HG02870 (cell line): ENCODE measurements at regions not wholly inside any gene's neighbourhood (a gene's known extent, or its start where the extent isn't known, plus 50 kb on each side); places are given as distances from the start of the nearest gene placed in this dataset.

Source experiments
- ATAC-seq: cut with Tn5 transposase; IDR thresholded peaks from one replicate; pipeline ENCODE4 v1.9.1; 2021; ENCODE audit warnings: mild to moderate bottlenecking, moderate library complexity; ENCODE audit not compliant: unreplicated experiment

DNA sequence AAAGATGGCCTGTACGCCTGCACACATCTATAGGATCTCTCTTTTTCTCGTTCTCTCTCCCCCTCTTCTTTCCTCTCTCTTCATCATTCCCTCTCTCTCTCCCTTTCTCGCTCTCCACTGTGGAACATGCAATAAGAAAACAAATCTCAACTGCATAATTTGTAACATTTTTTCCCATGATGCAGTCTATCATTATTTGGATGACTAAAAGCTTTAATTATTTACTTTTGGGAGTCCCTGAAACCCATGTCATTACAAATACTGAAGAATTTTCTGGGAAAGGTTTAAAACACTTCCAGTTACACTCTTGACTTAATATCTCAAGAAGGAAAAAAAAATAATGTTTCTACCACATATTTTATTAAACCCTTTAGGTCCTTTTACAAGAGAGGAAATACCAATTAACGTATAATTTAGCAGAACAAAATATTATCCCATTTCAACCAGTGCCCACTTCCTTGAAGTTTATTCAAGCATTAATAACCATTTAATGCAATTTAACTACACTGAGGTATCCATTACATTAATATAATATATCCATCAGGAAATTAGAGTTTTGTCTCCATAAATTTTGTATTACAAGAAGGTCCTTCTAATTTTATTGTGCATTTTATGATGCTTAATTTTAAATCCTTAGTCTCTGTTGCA lies 1615.2 kb upstream of the ACVR2A start:
- ATAC-seq = no peak

DNA sequence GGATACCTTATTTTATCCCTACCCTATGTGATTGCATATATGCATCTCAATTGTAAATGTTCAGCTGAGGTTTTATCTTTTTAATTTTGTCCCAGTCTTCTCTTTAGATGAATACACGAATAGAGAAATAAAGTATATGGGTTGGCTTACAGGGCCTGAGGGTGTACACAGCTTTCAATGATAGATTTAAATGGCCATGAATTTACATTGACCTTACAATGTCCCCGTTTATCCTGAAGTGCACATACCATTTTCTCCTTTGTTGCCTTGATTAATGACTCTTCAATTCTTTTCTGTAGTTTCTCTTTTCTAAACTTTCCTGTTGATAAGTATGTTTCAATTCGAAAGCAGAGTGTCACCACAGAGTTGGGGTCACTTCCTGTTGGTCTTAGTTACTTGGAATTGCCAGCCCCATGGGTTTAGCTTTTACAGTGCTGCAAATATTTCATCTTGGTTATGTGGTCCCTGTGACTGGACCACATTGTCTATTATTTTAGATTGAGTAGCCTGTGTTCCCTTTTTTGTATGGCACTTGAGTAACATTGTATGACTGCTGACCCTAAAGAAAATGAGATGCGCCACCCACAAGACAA lies 1616.3 kb upstream of the ACVR2A start:
- ATAC-seq = peak; percentile 76

DNA sequence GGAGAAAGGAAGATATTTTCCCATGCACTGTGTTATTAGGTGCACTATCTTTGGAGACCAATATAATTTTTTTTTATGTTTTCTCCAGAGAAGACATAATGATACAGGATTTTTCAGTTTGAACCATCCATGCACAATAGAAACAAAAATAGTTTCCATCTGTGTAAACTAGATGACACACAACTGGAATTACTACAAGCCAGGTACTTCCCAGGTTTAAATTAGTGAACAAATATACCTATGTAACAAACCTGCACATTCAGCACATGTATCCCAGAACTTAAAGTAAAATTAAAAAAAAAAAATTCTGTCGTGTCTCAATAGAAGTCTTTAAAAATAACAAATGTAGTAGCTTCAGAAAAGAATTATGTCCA lies 1616.8 kb upstream of the ACVR2A start:
- ATAC-seq = peak; percentile 24

DNA sequence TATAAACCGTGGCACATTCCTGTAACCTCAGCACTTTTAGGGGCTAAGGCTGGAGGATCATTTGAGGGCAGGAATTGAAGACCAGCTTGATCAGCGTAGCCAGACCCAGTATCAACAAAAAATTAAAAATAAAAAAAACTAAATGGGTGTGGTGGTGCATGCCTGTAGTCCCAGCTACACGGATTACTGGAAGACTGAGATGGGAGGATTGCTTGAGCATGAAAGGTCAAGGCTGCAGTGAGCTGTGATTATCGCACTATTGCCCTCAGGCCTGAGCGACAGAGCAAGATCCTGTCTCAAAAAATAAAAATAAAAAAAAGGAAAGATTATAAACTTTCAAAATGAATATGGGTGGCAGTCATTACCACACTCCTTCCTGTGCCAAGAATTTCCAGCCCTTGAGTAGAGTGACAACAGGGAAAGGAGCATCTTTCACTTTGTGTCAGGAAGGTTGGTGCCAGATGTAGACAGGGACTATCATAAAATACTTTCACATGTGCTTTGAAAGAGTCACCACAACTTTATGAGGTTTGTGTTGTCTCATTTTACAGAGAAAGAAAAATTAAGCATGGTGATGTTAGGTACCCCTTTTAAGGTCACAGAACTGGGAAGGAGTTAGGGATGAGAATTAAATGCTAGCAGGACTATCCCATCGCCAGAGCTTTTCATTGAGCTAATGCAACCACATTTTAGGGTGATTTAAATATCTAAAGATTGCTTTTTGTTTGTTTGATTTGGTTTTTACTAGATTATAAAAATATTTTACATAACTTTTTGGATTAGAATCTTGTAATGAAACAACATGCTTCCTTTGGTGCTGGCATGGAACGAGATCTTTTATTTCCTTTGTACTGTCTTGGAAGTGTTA lies 1617.4 kb upstream of the ACVR2A start:
- peak; percentile 31 for ATAC-seq

DNA sequence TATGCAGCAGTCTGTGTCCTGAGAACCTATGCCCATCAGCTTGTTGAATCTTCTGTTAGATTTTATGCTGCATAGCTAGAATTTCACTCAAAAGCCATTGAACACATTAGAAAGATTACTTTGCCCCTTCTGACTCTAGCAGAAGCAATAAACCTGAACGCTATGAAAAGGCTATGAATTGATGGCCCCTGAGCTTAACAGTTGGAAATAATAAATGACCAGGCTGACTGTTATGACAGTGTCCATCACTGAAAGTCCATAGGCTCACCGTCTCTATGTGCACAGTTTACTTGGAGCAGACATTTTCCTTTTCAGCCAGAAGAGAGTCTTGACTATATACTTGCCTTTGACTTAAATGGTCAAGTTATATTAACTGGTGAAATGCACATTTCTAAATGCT lies 1618.8 kb upstream of the ACVR2A start:
- no peak for ATAC-seq

DNA sequence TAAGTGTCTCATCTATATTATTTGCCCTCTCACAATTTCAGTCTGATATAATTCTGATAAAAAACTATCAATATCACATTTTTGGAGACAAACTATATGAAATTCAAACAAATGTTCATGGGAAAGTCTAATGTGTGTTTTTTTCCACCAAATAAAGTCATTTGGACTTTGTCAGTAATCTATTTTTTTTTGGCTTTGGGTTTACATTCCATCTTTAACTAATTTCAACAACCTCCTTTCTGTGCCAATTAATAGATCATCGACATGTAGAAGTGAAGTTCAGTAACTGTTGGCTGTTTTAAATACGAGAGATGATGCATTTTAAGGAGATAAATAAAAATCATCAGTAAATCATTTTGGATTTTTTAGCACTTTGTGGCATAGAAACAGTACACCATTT lies 1623.0 kb upstream of the ACVR2A start:
- no peak for ATAC-seq

DNA sequence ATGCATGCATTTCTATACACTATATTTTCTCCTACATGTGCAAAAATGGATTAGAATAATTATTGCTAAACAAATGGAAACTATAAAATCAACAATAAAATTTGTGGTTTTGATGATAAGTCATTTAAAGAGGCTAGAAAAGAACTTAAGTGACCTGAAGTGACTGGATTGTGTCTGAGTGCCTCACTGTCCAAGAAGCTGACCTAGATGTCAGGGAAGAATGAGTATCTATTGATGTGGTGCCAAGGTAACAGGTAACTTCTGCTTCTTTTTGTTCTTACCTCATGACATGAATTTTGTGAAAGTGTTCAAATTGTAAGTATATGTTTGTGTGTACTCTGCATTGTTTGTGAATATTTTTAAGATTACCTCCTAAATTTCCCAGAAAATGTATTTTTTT lies 1623.9 kb upstream of the ACVR2A start:
- ATAC-seq = no peak

DNA sequence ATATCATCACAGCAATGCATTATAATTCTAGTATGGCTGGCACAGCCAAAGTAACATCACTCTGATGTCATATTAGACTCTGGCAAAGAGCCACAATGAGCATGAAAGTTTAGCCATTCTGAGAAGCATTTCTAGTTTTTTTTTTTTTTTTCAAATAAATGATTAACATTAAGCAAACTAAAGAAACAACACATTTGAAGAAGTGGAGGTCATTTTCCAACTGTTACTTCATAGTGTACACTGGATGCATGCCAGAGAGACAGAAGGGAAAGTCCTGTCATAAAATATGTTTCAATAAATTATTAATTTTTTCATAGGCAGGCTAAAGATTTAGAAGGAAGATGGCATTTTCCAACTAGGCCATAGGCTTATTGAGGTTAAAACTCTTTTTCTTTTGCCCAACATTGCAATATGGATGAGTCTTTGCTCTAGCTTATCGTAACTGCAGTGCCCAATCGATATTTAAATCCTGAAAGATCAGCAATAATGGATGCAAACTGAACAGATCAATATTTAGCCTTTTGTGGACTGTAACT lies 1630.4 kb upstream of the ACVR2A start:
- ATAC-seq = no peak

DNA sequence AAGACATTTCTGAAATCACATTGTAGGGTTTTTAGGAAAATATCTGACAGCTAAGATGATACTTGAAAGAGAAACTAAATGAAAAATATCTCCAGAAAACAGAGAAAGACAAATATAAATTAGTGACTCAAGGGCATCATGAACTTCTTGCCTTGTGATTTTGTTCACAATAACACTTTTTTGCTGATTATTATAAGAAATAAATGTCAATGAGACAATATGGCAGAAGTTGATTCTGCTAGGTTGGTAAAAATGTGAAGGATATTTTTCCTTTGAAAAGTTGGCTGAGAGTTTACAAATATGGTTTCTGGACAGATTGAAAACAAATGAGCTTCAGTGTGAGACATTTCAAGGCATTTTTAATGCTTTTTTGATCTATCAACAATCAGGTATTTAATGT lies 1631.2 kb upstream of the ACVR2A start:
- no peak for ATAC-seq

DNA sequence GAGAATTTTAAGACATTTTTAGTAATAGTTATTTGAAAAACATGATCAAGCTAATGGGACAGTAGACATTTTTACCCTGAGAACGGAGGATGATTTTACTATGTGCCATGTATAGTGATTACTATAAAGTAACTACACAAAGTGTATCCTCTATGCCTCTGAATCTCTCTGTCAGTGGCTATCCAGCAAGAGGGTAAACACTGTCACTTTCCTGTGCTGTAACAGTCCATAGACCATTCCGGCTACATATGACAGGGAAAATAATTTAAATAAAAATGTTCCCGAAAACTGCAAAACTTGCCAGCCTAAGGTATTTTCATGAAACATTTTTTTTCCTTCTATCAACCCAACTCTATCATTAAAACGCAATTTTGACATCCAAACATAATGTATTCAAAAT lies 1632.2 kb upstream of the ACVR2A start:
- ATAC-seq = no peak

DNA sequence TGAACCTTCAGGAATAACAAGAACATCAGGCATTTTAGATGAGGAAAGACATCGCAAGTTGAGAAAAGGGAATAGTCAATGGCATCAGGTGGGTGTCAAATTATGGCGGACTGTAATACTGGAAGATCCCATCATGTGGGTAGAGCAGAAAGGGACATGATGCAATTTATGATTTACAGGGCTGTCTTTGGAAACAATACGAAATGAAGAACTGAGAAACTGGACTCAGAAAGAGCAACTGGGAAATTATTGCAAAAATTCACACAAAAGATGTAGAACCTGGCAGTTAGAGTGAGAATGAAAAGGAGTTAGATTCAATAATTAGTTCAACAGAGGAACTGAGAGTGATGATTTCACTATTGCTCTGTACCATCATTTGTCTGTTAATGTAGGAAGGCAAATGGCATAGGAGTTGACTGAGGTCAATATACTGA lies 1635.0 kb upstream of the ACVR2A start:
- no peak for ATAC-seq

DNA sequence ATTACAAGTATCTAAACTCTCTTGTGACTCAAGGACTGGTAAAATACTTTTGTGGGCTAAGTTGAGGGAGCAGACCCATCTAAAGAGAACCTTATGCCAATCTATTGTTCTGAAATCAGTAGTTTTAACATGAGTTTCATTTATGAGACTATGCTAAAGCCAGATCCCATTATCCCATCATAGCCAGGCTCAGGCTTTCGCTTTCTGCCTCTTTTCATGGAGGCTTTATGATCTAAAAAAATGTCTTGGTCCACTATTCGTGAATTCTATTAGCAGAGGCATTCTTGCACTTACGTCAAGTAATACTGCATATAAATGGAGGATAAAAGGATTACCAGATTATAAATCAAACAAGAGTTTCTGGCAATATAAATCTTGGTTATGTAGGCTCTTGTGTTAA lies 1636.9 kb upstream of the ACVR2A start:
- no peak for ATAC-seq

DNA sequence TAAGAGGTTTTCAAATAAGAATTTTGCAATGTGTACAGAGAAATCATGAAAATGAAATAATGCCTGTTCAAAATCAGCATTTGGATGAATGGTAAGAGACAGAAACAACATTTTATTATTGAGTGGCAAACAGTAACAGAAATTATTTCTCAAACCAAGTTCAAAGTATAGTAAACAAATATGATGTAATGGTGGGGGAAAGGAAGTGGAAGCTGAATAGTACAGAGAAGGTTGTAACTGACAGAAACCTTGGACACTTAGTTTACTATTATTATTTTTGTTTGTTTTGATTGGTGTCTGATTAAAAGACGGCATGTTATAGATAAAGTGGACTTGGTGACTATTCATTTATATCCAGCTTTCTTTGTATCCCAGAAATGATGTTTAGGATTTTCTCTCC lies 1637.4 kb upstream of the ACVR2A start:
- ATAC-seq = no peak

DNA sequence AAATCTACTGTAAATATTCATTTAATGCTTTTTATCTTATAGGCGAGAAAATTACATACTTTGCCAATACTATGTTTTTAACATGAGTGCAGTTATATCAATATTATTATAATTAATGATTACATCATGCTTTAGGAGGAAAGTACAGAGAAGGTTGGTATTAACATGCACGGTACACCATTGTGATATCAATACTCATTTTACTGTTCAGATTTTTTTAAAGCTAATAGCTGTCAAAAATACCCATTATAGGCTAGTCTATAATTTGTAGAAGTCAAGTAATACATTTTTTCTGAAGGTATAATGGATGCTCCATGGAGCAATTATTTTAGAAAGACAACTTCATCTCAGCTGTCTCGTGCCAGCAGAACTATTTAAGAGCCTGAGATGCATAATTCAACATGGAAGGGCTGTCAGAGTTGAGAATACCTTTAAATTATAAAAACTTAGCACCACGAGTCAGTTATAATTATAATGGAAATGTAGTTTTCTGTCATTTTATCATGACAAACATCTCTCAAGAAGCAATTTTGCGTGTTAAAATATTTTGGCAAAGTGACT lies 1641.7 kb upstream of the ACVR2A start:
- ATAC-seq = no peak

DNA sequence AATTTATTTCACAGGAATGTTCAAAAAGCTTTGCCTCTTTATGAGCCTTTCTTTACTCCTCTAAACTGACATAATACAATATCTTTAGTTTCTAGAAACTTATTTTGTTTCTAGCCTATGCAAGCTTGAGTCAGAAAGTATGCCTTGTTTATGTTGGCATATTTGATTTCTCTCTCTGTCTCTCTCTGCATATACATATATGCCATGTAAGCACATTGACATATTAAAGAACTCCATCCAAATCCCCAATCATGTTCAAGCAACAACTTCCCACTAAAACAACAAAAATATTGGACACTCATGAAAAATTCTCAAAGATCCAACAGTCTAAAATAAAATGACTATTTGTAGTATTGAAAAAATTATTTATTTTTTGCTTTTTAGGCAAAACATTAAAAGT lies 1651.2 kb upstream of the ACVR2A start:
- ATAC-seq = no peak

DNA sequence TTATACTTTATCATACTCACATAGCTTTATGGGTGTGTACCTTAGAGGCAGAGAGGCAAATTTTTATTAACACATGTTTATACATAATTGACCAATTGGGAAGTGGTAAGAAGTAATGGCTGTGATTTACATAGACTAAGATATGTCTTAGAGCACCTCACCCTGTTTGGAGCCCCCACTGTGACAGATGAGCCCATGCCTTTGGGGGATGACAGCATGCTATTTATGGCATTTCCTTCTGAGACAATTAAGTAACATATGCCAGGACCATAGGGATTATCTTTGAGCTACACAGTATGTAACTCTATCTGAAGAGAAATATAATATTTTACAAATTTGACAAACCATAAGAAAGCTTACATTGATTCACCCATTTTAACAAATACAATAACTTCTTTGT lies 1655.3 kb upstream of the ACVR2A start:
- no peak for ATAC-seq

DNA sequence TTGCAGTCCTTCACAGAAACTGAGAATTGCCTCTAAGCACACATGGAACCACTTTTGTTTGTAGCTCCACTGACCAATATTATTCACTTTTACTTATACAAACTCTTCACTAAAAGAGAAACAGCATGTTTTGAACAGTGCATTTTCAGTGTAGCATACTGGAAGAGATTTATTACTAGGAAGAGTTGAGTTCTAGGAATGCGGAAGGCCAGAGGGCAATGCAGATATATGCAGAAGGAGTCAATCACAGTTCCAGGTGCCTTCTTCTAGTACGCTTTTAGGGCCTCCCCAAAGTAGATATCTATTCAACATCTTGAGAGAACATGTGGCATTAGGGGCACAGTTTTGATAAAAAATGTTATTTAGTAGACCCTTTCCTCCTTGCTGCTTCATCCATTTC lies 1654.0 kb upstream of the ZEB2 start:
- ATAC-seq = no peak

DNA sequence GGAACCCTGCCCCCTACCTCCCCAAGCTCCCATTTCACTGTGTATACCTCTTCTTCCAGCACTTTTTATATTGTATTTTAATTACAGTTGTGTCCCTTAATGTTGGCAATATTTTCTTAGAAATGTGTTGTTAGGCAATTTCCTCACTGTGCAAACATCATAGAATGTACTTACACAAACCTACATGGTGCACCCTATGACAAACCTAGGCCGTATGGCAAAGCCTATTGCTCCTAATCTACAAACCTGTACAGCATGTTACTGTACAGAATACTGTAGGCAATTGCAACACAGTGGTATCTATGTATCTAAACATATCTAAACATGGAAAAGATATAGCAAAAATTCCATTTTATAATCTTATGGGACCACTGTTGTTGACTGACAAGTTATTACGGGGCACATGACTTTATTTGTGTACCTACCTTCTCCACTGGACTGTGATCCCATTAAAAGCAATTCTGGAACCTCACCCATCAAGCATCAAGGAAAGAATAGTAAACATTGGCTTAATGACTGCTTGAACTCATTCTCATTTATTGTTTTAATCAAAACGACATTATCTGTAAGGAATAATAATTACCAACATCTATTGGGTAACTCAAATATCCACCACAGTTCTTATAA lies 1641.5 kb upstream of the ZEB2 start:
- no peak for ATAC-seq

DNA sequence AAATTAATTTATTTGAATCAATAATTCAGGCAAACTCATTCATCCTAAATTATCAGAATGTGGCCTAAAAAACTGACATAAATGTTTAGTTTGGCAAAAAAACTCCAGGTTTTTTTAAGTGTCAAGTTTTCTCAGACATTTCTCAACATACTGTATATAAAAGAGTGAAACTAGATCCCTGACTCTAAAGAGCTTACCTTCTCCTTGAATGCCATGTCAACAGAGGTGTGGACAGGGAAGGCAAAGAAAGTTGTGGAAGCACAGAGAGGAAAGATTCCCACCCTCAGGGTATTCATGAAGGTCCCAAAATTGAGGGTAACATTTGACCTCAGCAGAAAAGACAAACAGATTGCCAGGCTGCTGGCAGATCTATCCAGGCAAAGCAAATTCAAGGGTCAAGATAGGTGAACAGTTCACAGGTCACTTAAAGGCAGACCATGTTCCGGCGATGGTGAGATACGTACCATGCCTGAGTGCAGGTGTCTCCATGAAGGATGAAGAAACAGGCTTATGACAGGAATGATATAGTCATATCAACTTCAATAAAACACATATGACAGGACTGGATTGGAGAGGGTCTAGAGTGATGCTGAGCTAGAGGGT lies 1638.3 kb upstream of the ZEB2 start:
- ATAC-seq = no peak

DNA sequence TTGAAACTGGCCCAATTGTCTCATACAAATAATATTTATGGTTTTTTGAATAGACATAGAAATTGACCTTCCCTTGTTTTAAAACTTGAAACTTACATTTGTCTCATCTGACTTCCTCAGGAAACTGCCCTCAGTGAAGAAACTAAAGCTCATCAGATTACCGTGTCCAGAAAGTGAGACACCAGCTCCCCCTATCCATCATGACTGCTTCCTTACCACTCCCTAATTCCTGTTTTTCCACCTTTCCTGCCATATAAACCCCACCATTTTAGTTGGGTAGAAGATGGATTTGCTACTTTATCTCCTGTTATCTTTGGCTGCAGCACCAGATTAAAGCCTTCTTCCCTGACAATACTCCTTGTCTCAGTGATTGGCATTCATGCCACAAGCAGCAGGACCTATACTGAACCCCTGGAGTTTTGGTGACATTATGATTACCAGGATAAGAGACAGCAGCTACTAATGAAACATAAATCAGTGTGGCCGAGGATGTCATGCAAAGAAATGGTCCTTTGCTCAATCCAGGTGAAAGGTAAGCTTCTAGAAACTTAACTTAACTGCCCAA lies 1627.6 kb upstream of the ZEB2 start:
- ATAC-seq = no peak
